NCI-H187 (cell line): ENCODE measurements at regions not wholly inside any gene's neighbourhood (a gene's known extent, or its start where the extent isn't known, plus 50 kb on each side); places are given as distances from the start of the nearest gene placed in this dataset.
"Not testable (repeated sequence)": the region's sequence is repeated elsewhere in the genome, so short reads cannot be mapped to it uniquely, and the experiment has no call there.

Experiments
- DNase-seq, 2 experiments: peaks; one replicate each; lab custom pipeline; 2025; lab: John Stamatoyannopoulos, UW

DNA sequence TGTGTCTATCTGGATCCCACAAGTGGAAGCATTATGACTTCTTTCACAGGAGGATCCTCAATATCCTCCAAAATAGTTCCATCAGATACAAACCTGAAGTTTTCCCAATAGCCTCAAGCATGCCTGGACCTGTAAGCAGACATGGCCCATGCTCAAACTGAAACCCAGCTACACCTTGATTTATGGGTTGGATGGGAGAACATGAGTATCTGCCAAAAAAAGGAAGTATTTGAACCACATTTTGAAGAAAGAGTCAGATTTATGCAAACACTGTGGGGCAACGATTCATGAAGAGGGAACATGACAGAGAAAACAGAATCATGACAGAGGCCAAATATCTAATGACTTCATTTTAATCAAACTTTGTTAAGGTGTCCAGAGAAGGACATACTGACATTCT lies 351.0 kb upstream of the NFIA start:
- no peak for DNase-seq

DNA sequence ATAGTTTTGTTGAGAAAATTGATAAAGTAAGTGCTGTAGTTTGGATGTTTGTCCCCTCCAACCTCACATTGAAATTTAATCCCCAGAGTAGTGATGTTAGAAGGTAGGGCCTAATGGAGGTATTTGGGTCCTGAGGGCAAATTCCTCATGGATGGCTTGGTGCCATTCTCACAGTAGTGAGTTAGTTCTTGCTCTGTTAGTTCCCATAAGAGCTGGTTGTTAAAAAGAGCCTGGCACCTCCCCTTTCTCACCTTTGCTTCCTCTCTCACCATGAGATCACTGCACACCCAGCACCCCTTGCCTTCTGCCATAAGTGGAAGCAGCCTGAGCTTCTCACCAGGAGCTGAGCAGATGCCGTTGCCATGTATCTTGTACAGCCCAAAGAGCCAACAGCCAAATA lies 354.8 kb upstream of the NFIA start:
- no peak for DNase-seq

DNA sequence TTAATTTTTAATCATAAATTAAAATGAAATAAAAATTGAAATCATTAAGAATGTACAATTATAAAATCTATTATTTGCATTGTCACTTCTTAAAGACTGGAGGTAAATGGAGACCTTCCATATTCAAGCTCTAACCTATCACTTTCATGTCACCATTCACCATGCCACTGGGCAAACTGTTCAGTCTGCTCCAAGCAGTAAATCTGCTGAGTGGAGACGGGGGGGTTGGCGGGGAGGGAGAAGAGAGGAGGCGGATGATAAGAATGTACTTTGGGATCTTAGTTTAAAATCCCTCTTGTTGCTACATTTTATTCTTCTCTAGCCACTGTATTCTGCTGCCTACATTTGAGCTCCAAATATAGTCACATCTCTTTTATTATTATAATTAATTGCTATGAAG lies 365.9 kb upstream of the NFIA start:
- DNase-seq = no peak

DNA sequence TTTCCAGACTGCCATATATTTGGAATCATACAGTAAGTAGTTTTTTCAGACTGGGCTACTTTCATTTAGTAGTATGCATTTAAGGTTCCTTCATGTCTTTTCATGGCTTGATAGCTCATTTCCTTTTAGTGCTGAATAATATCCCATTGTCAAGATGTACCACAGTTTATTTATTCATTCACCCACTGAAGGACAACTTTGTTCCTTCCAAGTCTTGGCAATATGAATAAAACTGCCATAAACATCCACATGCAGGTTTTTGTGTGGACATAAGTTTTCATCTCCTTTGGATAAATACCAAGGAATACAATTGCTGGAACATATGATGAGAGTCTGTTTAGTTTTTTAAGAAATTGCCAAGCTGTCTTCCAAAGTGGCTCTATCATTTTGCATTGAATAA lies 366.4 kb upstream of the NFIA start:
- no peak for DNase-seq

DNA sequence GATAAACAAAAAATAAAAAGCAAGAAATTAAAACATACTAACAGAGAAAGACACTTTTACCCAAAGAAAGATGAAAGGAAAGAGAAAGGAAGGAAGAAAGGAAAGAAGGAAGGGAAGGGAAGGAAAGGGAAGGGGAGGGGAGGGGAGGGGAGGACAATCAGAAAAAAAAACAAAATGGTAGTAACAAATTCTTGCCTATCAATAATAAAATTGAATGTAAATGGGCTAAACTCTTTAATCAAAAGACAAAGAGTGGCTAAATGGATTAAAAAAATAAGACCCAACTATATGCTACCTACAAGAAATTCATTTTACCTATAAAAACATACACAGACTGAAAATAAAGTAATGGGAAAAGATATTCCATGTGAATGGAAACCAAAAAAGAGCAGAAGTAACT lies 372.9 kb upstream of the NFIA start:
- no peak for DNase-seq

DNA sequence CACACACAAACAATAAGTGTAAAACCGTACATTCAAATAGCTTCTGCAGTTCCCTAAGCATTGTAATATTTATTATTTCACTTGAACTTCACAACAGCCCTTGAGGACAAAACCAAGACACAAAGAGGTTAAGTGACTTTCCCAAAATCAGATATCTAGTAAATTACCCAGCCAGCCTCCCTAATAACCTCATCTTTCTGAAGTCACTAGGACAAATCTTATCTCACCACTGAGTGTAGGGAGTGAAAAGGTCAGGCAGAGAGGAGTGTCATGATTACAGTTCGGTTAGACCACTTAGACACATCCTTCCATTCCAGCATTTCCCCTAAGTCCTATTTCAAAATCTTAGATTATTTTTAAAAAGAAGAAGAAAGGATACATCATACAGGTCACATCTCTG lies 377.3 kb upstream of the NFIA start:
- DNase-seq = no peak

DNA sequence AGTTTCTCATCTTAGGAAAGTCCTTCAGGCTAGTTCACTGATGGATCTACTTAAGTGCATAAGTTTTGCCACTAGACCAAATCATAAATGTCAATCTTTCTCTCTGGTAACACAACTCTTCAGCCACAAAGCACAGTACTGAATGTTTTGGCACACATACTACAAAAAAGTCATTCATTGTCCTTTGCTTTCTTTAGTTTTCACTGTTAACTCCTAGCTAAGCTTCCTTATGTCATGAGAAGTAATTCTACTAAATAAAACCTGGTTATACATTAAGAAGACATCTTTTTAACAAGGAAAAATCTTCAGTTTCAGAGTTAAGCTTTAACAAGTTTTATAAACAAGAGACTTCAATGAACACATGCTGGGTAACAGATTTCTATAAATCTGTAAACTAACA lies 379.2 kb upstream of the NFIA start:
- no peak for DNase-seq

DNA sequence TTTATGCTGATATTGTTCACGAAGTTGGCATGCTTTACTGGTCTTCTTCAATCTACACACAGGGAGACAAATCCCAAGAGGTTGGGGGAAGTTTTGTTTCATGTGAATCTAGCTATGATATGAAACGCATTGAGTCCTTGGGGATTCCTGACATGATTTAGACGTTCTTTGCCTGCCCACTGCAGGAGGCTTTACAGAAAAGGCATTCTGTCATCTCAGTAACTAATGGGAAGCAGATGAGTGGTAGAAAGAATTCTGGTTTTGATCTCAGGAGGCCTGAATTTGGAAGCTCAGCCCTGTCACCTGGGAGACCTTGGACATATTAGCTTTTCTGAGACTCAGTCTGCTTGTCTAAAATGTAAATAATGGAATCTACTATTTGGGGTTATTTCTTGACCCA lies 383.0 kb upstream of the NFIA start:
- DNase-seq = no peak

DNA sequence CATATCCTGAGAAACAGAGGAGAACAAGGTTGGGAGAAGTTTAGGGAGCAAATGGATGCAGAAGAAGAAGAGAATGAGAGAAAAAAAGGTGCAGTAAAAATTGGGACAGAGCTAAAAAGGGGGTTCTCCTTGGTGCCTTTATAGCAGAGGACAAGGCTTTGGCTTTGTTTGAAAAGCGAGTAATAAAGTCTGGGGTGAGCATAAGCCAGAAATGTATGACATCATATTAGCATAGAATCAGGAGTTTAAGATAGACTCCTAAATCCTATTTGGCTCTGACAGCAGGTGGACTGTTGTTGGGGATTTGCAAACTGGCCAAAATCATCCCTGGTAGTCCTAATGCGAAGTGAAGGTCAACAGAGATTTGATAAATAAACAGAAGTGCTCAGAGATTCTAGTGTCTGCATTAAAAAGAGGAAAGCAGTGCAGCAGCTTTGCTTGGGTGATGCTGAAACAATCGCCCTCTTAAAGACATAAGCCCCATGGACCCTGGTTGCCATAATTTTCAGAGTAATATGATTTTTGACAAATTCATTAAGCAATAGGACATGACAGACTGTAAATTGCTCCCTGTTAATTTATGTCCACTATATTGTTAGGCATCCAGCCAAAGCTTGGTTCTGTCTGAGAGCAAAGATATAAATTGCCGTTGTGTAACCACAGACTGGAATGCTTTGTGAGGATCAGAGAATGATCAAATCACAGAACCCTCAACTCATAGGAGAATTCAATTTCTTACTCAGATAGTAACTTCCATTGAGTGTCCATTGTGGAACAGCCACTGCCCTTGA lies 385.0 kb upstream of the NFIA start:
- no peak for DNase-seq

DNA sequence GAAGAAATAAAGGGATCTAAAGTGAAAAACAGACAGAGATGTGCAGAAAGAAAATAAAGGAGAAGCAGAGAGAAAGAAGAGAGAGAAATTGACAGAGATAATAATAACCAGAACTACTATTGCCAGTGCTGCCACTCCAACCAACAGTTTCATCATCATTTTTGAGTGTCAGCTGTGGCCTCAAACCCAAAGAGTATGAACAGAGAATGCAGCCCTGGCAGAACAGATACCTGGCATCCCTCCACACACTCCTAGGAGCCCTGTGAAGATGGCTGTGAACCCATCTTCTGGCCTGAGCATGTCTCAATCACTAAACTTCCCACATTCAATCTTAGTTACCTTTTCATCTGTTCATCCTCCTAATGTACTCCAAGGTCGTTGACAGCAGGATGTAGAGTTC lies 385.8 kb upstream of the NFIA start:
- DNase-seq = no peak

DNA sequence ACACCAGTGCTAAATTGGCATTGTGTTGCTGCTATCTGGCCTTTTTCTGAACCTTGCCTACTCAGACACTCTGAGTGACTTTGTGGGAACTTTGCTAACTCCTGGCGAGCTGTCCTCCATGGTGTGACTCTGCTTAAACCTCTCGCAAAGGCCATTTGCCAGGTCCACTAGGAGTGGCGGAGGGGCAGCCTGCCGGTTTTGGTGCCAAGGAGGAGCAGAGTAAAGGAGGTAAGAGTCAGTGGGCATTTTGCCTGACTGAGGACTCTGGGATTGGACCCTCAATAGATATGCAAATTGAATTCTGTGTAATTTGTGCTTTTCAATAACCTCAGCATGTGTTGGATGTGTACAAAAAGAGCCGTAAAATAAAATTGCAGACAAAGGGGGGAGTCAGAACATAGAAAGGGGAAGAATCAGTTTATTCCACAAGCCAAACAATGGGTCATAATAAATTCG lies 386.6 kb upstream of the NFIA start:
- DNase-seq = no peak

DNA sequence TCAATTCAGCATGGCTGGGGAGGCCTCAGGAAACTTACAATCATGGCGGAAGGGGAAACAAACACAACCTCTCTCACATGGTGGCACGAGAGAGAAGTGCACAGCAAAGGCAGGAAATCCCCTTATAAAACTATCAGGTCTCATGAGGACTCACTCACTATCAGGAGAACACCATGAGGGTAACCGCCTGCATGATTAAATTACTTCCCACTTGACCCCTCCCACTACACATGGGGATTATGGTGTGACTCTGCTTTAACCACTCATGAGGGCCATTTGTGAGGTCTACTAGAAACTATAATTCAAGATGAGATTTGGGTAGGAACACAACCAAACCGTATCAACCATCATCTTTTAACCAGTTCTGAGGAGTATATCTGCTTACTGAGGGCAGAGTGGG lies 387.4 kb upstream of the NFIA start:
- DNase-seq = no peak

DNA sequence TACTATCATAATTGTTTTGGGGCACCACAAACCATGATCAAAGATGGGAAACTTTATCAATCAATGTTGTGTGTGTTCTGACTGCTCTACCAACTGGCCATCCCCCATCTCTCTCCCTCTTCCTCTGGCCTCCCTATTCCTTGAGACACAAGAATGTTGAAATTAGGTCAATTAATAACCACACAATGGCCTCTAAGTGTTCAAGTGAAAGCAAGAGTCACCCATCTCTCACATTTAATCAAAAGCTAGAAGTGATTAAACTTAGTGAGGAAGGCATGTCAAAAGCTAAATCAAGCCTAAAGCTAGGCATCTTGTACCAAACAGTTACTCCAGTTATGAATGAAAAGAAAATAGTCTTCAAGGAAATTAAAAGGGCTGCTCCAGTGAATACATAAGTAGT lies 390.3 kb upstream of the NFIA start:
- DNase-seq = no peak

DNA sequence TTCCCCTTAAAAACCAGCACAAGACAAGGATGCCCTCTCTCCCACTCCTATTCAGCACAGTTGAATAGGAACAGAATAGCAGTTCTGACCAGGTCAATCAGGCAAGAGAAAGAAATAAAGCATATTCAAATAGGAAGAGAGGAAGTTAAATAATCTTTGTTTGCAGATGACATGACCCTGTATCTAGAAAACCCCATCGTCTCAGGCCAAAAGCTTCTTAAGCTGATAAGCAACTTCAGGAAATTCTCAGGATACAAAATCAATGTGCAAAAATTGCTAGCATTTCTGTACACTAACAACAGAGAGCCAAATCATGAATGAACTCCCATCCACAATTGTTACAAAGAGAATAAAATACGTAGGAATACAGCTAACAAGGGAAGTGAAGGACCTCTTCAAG lies 394.1 kb upstream of the NFIA start:
- not testable (repeated sequence) for DNase-seq

DNA sequence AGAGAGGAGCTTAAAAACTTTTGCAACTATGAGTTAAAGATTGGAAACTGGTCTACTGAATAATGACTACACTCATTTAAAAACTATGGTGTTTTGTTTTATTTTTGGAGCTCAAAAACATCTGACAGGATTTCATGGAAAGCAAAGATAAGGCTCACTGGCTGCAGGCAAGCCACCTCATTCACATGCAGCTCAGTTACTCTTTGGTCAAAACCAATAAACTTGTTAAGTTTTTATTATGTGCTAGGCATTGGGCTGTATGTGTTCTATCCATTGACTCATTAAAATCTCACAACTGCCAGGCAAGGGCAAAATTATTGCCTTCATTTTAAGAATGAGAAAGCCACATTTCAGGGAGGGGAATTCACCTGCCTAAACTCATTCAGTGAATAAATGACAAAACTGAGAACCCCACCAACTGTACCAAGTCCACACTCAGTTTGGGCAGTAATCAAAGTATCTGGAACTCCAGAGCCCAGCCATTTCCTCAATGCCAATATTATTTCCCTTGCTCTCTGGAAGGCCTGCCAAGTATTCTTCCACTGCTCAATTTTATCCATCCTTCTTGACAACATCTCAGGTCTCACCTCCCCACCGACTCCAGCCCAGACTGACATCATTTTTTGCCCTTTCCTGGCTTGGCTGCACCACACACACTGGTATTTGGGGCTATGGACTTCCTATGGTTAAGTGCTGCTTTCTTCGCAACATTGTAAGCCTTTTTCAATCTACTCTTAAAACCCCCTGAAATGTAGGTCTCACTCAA lies 401.1 kb upstream of the NFIA start:
- DNase-seq = no peak

DNA sequence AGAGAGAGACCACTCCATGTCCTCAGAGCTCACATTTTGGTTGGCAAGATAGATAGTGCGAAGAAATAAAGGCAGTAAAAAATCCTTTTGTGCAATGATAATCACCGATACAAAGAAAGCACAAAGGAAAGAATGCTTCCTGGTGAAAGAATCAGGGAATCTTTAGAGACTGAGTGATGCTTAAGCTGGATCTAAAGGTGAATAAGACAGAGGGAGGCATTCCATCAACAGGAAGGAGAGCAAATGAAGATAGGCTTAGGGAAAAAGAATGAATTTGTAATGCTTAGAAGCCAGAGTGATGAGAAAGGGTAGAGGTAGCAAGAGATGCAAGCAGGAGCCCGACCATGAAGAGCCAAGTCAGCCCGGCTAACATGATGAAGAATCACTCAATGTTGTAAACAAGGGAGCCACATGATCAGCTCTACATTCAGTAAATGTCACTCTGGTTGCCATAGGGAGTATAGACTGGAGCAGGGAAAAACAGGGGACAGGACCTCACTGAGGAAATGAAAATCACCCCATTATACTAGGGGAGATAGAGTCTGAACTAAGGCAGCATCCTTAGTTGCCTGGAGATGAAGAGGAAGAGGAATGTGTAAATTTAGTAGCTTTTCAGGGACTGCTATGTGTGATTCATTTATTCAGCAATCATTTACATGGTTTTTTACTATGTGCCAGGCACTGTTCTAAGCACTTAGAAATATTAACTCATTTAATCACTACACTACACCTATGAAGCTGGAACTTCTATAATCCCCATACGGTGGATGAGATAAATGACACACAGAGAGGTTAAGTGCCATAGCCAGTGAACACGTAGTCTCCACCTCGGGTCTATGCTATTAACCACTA lies 402.6 kb upstream of the NFIA start:
- no peak for DNase-seq

DNA sequence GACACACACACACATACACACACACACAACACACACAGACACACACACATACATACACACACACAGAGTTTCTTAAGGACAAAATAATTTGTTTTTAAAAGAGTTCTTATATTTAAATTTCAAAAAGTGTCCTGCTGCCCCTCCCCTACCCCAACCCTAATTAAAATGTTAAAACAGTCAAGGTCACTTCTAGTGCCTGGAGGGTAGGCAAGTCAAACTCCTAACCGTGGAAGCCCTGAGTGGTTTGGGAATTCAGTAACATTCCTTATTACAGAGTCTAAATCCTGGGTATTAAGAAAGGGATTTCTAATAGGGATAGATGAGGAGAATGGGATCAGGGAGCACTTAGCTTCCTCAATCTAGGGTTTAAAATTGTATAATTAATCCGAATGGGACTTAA lies 403.6 kb upstream of the NFIA start:
- no peak for DNase-seq

DNA sequence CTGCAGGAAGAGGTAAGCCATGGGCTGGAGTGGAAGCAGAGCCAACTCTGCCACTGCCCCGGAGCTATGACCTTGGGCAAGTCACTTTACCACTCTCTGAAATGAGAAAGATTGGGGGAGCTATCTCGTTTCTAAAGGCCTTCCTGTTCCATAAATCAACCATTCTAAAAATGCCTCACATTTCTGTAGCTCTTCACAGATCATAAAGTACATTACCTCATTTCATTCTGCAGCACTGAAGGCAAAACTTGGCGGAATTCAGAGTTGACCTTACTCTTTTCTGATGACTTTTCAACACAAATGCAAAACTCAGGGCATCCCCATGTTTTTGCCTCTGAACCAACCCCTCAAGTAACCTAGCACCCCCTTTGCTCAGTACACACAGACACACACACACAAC lies 404.0 kb upstream of the NFIA start:
- DNase-seq = no peak

DNA sequence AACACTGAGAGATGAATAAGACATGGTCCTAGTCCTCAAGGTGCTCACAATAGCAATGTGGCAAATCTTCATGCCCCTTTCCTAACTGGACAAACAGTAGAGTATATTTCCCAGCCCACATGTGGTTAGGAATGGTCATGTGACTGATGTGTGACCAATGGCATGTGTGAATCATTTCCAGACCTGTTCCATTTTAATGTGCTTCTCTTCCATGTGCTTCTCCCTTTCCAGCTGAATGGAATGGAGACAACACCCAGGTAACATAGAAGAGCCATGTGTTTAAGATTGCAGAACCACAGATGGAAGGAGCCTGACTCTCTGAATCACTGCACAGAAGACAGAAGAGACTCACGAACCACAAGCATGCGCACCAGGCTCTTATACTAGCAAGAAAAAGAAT lies 409.9 kb upstream of the NFIA start:
- DNase-seq = no peak

DNA sequence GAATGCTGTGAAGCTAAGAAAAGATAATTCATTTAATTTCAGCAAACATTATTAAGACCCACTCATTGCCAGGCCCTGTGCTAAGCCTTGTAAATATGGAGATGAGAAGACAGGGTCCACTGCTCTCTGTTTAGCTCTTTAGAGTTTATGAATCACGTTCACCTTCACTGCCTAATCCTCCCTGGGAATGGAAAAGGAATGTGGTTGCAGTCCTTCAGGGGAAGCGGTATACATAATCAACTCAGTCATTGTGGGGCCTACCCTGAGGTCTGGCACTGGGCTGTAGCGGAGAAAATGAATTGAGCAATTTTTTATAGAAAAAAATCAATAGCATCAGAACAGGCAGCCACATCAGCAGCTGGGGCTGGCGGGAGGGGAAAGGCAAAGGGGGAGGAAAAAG lies 412.1 kb upstream of the NFIA start:
- no peak for DNase-seq

DNA sequence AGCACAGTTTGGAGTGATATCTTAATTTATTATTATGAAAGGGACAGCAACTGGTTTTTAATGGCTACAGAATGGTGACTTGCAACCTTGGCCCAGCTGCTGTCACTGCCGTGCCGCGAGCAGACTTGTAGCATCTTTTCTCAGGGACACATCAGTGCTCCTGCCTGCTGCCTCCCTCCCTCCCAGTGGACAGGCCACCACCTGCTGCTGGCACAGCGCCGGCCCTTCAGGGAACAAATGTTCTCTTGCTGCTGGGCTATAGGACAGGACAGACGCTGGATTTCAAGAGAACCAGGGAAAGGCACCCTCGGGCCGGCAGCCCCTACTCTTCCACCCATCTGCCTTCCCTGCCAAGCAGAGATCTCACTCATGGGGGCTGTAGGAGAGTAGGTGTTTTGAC lies 413.8 kb upstream of the NFIA start:
- no peak for DNase-seq

DNA sequence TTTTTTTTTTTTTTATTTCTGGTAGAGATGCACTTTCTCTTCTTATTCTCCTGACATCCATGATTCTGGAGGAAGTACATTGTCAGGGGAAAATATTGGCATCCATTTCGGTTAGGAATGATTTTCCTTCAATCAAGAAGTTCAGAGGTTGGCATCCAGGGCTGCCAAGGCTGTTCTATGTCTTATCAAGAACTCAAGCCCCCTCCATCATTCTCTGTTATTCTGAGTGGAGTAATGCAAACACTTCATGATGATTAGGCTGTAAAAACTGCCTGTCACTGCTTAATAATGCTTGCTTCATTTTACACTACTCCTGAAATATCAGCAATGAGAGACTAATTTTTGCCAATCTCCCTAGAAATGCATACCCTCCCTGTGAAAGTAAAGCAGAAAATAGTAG lies 417.1 kb upstream of the NFIA start:
- no peak for DNase-seq
